HL-60 (cell line): ENCODE measurements at regions not wholly inside any gene's neighbourhood (a gene's known extent, or its start where the extent isn't known, plus 50 kb on each side); places are given as distances from the start of the nearest gene placed in this dataset.
"Not testable (repeated sequence)": the region's sequence is repeated elsewhere in the genome, so short reads cannot be mapped to it uniquely, and the experiment has no call there.

Source experiments
- DNase-seq, 2 experiments: peaks; one replicate each; pipeline ENCODE4 v3.0.0-alpha.2; 2010 to 2020; ENCODE audit warnings: low read depth in 1 of 2, low spot score in 1 of 2
- H3K27ac ChIP-seq: fragments of 250-450 bp; sonication (Bioruptor Pico); replicated peaks from 2 replicates; pipeline ENCODE4 v1.5.1; 2020; ENCODE audit warnings: mild to moderate bottlenecking, moderate library complexity
- H3K27me3 ChIP-seq: fragments of 250-450 bp; sonication (Bioruptor Pico); 2 replicates; pipeline ENCODE4 v1.5.1; 2021; ENCODE audit warnings: mild to moderate bottlenecking, moderate library complexity; ENCODE audit not compliant: insufficient read depth, poor library complexity, severe bottlenecking
- H3K4me3 ChIP-seq: replicated peaks from 2 replicates; pipeline ENCODE4 v1.5.1; 2011; ENCODE audit warnings: mild to moderate bottlenecking, control low read depth, low read length; ENCODE audit not compliant: insufficient read depth
- CTCF ChIP-seq: IDR thresholded peaks from one replicate; pipeline ENCODE4 v1.5.1; 2011; ENCODE audit warnings: low read length, control low read depth, inconsistent platforms; ENCODE audit not compliant: insufficient read depth
- GABPA ChIP-seq: IDR thresholded peaks from 2 replicates; pipeline ENCODE4 v1.6.1; 2012; ENCODE audit warnings: low read depth
- POLR2AphosphoS5 ChIP-seq: IDR thresholded peaks from 2 replicates; pipeline ENCODE4 v1.6.1; 2012; ENCODE audit warnings: low read depth
- REST ChIP-seq: IDR thresholded peaks from 2 replicates; pipeline ENCODE4 v1.6.1; 2012; ENCODE audit warnings: low read depth; ENCODE audit not compliant: insufficient replicate concordance
- SPI1 ChIP-seq: IDR thresholded peaks from 2 replicates; pipeline ENCODE4 v1.6.1; 2012; ENCODE audit warnings: low read depth, mild to moderate bottlenecking, borderline replicate concordance

- not testable (repeated sequence) for DNase-seq, H3K27ac ChIP-seq, H3K4me3 ChIP-seq
- peaks cover 22% of the 10 kb centered on the region for H3K27me3 ChIP-seq
These were observed 73.6 kb downstream of the KLF15 start for GRCh38 chr3:126283651-126284050.

DNA sequence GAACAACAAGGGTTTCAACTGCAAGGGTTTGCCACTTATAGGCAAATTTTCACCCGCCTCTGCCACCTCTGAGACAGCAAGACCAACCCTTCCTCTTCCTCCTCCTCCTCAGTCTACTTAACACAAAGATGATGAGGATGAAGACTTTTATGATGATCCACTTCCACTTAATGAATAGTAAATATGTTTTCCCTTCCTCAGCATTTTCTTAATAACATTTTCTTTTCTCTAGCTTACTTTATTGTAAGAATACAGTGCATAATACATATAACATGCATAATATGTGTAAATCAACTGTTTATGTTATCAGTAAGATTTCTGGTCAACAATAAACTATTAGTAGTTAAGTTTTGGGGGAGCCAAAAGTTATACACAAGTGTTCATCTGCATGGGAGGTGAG is 77.4 kb downstream of the KLF15 start:
- no peak overlapping the region for H3K27ac ChIP-seq

DNA sequence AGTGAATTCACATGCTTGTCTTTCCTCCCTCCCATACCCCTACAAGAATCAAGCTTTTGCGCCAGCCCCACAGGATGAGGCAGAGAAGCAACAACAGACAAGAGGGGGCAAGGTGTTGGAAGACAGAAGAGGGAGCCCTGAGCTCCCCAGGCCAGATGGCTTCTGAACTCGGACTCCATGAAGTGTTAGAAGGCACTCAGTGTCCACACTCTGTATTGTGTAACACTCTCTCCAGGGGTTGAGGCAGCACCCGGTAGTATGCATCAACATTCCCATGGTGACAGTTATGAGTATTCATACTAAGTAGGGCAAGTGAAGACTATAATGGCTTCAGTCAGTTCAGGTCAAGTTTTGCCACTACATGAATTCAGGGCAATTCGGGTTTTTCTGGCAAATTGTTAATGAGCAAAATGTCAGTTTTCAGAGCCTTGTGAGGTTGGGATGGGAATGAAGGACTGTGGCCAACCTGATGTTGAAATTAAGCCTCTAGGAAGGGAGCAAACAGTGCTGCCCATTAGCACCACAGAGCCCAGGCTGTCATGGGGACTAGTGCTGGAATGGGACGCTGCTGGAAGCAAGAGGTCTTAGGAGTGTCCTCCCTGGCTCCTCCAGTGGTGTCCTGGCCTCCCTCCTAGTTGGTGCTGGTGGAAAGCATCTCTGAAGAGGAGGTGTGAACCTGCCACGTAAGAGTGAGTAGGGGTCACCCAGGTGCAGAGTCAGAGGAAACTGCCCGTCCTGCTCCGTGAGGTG is 79.4 kb downstream of the KLF15 start:
- H3K27me3 ChIP-seq, result no peaks in the 10 kb centered on the region
- no peak overlapping the region for H3K27ac ChIP-seq
- DNase-seq, result no peak
- no peak overlapping the region for H3K4me3 ChIP-seq
- TF ChIP-seq REST (no peak), CTCF (no peak), POLR2AphosphoS5 (no peak), SPI1 (no peak), GABPA (no peak)

More for the DNA sequence above, 77.4 kb downstream of the KLF15 start:
- Histone ChIP-seq H3K27me3 (no peaks in the 10 kb centered on the region), H3K4me3 (no peak overlapping the region)
- no peak for TF ChIP-seq REST
- no peak for TF ChIP-seq CTCF
- TF ChIP-seq SPI1, result no peak
- no peak for TF ChIP-seq GABPA
- TF ChIP-seq POLR2AphosphoS5, result no peak
- no peak for DNase-seq

DNA sequence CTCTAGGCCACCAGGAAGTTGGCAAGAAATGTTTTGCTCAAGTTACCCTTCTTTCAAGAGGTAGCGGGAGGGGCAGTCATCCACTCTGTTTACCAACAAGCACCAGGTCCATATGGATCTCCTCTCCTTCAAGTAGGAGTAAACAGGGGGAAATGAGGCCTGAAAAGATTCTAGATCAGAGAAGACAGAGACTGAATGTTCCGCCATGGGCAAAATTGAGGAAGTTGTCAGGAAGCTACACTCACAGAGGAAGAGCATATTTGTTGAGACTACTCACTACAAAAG is 81.6 kb downstream of the KLF15 start:
- Histone ChIP-seq H3K27ac (peak overlapping the region; percentile 64), H3K4me3 (no peak overlapping the region), H3K27me3 (no peaks in the 10 kb centered on the region)
- TF ChIP-seq GABPA (no peak), SPI1 (peak; percentile 41; the same call in 1 of the 2 replicates)
- peak in 1 of 2 experiments; percentile 15 for DNase-seq
